ENCODE measurements at regions not wholly inside any gene's neighbourhood (a gene's known extent, or its start where the extent isn't known, plus 50 kb on each side); places are given as distances from the start of the nearest gene placed in this dataset.
A peak's percentile ranks its signal among the peaks of the same experiment; 100 is the strongest.
"Not testable (repeated sequence)": the region's sequence is repeated elsewhere in the genome, so short reads cannot be mapped to it uniquely, and the experiment has no call there.

- DNase-seq, result peak; percentile 24
These were observed 477.3 kb downstream of the PREX1 start for GRCh38 chr20:48350313-48350988.

DNA sequence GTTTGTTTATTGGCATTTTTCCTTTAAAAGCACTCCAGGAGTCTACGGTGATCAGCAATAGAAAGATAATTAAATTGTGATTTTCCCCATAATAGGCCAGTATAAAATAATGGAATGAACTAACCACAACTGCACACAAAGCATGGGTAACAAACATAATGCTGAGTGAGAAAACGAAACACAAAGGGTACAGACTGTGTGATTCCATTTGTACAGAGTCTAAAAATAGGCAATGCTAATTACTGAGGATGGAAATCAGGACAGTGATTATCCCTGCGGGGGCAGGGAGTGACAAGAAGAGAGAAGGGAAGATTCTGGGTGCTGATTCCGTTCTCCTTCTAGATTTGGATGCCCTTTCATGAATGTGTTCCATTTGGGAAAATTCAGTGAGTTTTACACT is 478.1 kb downstream of the PREX1 start:
- DNase-seq, result no peak

- no peak for DNase-seq
These were observed 479.8 kb downstream of the PREX1 start for GRCh38 chr20:48348022-48348421.

DNA sequence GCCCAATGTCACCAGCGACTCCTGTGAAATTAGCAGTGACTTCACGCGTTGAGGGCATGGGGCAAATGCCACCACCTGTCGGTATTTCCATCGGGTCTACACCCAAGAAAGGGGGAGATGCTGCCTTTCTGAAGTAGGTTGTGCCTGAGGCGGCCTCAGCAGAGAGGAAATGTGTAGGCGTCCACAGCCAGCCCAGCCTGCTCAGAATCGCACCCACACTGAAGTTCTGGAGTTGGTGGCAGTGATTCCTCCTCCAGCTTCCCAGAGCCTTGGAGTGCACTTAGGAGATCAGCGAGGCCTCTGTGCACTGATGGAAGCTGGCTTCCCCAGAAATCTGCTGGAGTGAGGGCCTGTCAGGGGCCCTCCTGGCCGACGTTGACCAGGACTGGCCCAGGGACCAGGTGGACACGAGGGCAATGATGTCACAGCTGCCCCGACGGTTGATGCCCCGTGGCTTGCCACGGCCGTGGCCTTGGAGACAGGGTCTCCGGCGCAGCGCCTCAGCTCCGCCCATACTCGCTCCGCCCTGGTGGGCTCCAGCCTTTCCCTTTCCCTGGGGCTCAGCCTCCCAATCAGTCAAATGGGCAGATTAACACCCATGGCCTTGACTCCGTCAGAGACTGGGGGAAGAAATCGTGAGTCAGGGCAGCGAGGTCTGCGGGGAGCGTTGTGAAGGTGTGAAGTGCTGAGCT is 484.8 kb downstream of the PREX1 start:
- no peak for DNase-seq

DNA sequence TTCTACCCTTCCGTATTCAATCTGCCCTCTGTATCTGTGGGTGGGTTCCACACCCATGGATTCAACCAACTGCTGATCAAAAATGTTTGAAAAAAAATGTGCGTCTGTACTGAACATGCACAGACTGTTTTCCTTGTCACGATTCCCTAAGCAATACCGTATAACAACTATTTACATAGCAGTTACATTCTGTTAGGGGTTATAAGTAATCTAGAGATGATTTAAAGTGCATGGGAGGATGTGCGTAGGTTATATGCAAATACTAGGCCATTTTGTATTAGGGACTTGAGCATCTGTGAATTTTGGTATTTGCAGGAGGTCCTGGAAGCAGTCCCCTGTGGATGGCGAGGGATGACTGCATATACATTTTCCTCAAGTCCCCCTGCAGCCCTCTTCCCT is 486.9 kb downstream of the PREX1 start:
- DNase-seq, result no peak

DNA sequence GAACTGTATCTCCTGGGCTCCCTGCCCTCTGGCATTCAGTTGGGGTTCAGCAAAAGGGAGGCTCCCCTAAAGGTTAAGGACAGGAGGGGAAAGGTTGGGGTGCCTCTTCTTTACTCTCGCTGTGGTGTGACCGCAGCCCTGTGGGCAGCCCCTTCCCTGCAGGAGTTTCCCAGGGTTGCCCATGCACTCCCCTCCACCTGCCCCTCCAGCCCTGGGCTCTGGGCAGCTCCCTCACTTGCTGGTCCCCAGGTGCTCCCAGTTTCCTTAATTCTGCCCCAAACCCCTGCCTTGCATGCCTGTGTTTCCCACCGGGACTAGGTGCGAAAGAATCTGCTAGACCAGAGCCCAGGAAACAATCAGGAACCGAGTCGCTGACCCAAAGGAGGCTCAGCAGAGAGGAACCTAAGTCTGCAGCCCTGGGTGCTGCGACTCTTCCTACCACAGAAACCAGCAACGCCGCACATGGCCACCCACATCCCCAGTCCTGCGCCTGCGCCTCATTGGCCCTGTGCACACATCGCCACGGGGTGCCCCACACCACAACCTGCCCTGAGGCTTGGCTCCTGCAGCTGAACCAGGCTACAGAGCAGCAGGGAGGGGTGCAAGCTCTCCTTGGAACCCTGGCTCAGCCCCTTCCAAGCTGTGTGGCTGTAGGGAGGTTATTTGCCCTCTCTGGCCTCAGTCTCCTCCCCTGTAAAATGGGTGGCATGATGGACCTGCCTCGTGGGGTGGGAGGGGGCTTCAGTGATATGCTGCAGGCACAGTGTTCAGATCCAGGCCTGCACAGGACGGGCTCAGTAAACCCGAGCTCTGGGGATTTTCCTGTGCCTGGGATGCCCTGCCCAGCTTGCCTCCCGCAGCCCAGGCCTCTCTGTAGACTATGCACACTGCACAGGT is 487.6 kb downstream of the PREX1 start:
- no peak for DNase-seq

GRCh38 chr20:48339190-48339985 is 488.4 kb downstream of the PREX1 start:
- DNase-seq, result no peak

DNA sequence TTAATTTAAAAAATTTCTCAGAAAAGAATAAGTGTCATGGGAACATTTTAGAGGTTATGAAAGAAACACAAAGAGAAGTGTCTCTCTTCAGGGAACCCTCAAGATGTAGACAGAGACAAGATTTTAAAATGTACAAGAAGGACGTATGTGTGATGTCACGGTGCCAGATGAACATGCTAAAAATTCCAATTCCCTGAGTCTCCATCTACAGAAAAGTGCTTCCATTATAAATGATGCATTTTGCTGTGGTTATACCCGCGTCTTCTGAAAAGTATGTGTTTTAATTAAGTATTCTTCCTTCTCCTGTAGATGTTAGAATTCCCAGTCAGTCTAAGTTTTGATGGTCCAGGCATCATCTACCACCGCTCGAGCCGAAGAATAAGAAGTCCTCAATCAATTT is 489.1 kb downstream of the PREX1 start:
- no peak for DNase-seq

GRCh38 chr20:48336597-48336996 is 491.2 kb downstream of the PREX1 start:
- DNase-seq, result no peak

DNA sequence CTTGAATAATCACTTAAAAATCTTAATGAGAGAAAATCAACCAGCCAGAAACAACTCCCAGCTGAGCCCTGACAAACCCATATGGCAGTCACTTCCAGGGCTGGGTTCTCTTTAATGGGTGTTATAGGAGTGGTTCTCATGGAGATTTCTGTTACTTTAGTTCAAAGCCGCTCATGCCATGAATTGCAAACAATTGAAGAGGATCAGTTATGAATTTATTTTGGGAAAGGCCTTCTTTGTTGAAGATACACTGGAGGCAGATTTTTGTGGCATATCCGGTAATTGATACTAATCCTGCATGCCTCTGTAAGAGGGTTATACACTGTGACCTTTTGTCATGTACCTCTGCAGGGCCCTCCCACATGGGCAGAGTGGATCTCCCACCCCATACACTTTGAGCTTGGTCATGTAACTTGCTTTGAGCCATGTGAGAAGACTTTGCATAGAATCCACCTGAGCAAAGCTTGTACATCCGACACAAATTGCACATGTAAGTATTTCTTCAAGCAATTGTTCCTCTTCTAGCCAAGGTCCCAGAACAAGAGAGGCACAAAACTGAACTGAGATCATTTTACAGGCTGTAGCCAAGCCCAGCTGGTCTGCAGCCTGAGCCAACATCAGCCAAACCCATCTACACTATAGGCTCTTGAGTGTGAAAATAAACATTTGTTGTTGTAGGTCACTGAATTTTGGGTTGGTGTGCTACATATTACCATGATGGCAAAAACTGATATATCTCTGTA is 492.3 kb downstream of the PREX1 start:
- DNase-seq, result no peak

DNA sequence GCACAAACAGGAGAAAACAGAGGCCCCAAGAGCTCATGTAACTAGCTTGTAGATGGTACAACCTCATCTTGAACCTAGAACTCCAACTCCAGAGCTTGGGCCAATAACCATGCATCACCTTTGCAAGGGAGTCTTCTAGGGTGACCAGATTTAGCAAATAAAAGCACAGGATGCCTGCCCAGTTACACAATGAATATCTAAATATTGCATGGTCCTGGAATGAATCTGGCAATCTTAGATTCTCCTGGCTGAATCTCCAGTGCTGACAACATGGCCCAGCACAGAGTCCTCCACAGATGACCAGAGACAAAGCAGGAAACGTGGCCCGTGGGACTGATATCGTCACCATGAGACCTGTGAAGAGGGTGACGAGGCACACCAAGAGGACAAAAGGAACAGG is 494.1 kb downstream of the PREX1 start:
- DNase-seq, result no peak

DNA sequence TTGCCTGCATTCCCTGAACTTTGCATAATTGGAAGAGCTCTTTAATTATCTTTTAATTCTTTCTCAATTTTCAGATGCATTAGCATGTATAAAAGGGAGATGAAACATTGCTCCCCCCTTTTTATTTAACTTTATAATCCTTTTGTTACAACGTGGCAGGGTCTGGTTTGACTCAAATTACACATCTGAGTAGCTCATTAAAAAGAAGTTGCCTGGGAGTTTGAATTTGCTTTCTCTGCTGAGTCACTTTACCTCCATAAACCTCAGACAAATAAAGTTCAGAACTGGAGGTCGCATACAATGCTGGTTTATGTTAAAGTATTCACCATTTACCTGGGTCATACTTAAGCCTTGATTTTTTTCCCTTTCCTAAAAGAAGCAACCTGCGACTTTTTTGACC is 495.2 kb downstream of the PREX1 start:
- DNase-seq, result no peak

- DNase-seq, result no peak
These were observed 496.1 kb downstream of the PREX1 start for GRCh38 chr20:48331518-48332286.

DNA sequence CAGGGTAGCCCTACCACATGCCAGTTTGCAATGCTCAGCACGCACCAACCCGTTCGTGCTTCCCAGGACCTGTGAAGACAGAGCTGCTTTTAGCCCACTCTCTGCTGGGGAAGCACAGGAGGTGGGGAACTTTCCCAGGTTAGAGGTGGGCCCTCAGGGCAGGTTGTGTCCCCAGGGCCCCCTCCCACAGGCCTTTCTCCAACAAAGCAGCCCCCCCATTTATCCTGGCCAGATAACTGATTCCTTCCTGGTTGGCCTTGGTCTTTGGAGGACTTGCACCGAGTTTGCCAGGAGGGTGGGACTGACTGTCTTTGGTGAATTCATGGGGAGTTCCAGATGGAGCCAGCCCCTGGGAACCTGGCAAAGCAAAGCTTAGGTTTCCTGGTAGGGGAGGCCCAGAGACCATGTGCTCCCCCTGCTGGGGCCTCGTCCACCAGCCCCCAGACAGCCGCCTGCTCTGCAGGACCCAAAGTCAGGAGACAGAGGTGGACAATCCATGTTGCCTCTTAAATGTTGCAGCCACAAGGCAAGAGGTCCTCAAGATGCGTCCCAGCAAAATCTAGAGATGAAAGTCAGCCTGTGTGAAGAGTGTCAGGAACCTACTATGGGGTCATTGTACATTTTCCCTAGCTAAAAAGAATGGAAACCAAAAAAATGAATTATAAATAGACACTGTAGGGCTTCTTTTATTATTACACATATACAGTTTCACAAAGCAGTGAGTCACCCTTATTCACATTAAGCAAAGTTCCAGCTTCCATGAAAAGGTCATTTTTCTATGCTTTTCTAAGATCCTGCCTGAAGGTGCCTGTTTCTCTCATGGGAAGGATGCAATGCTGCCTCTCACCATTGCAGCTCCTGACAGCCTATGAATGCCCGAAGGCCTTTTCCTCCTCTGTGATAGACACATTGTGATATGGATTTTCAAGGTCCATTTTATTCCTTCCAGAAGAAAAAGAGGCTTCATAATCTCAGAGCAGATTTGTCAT is 497.8 kb downstream of the PREX1 start:
- DNase-seq, result peak; percentile 22

- no peak for DNase-seq
These were observed 498.7 kb downstream of the PREX1 start for GRCh38 chr20:48329031-48329615.

DNA sequence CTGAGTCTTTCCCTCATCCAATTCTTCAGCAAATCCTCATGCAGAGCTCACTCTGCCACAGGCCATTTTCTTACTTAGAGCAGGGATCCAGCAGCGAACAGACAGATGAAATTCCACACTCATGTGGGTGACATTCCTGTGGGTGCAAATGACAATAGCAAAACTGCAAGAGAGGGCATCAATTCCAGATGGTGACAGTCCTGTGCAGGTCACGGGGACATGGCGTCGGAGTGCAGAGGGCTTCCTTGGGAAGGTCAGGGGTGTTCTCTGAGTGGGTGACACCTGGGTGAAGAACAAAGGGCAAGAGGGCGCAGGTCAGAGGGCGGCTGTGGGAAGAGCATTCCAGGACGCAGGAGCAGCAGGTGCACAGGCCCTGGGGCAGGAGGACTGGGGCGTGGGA is 500.0 kb downstream of the PREX1 start:
- not testable (repeated sequence) for DNase-seq

DNA sequence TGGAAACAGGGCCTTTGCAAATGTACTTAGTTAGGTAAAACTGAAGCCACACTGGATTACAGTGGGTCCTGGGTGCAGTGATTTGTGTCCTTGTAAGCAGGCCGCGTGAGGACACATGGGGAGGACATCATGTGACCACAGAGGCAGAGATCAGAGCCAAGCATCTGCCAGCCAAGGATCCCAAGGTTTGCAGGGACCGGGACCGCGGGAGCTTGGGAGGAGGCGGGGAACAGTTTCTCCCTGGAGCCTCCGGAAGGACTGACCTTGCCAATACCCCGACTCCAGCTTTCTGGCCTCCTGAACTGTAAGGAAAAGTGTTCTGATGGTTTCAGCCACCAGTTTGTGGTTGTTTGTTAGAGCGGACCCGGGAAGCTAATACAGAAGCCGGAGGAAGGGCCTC is 500.9 kb downstream of the PREX1 start:
- DNase-seq, result no peak

- DNase-seq, result no peak
These were observed 501.4 kb downstream of the PREX1 start for GRCh38 chr20:48326434-48326691.

GRCh38 chr20:48325656-48326433 is 502.0 kb downstream of the PREX1 start:
- no peak for DNase-seq

Measured in hematopoietic multipotent progenitor cell treated with erythropoietin and hydrocortisone succinate and interleukin-3 and kit ligand, for 4 days (in vitro differentiated cells).